HG03175 (cell line): ENCODE measurements at regions not wholly inside any gene's neighbourhood (a gene's known extent, or its start where the extent isn't known, plus 50 kb on each side); places are given as distances from the start of the nearest gene placed in this dataset.

Source experiments
- ATAC-seq: cut with Tn5 transposase; IDR thresholded peaks from one replicate; pipeline ENCODE4 v1.9.1; 2021; ENCODE audit warnings: mild to moderate bottlenecking, moderate library complexity; ENCODE audit not compliant: unreplicated experiment

- ATAC-seq, result no peak
Observed at GRCh38 chr13:63364159-63364558, 1948.5 kb upstream of the PCDH20 start.

- no peak for ATAC-seq
Observed at GRCh38 chr13:63351533-63351932, 1935.9 kb upstream of the PCDH20 start.

GRCh38 chr13:63351081-63351480, 1935.4 kb upstream of the PCDH20 start:
- ATAC-seq, result no peak

GRCh38 chr13:63345835-63346234, 1930.2 kb upstream of the PCDH20 start:
- ATAC-seq, result no peak

- no peak for ATAC-seq
Observed at GRCh38 chr13:63344711-63345110, 1929.1 kb upstream of the PCDH20 start.

GRCh38 chr13:63337921-63338320, 1922.3 kb upstream of the PCDH20 start:
- no peak for ATAC-seq

GRCh38 chr13:63337041-63337440, 1921.4 kb upstream of the PCDH20 start:
- ATAC-seq, result no peak

- no peak for ATAC-seq
Observed at GRCh38 chr13:63336549-63336948, 1920.9 kb upstream of the PCDH20 start.

- no peak for ATAC-seq
Observed at GRCh38 chr13:63327584-63327983, 1911.9 kb upstream of the PCDH20 start.

- no peak for ATAC-seq
Observed at GRCh38 chr13:63323441-63323840, 1907.8 kb upstream of the PCDH20 start.

- ATAC-seq, result no peak
Observed at GRCh38 chr13:63311587-63311986, 1895.9 kb upstream of the PCDH20 start.

GRCh38 chr13:63308549-63309165, 1893.0 kb upstream of the PCDH20 start:
- ATAC-seq, result no peak

GRCh38 chr13:63307228-63307627, 1891.6 kb upstream of the PCDH20 start:
- peak; percentile 46 for ATAC-seq

- ATAC-seq, result no peak
Observed at GRCh38 chr13:63305641-63306133, 1890.0 kb upstream of the PCDH20 start.

GRCh38 chr13:63304497-63304896, 1888.8 kb upstream of the PCDH20 start:
- no peak for ATAC-seq

GRCh38 chr13:63299866-63300394, 1884.3 kb upstream of the PCDH20 start:
- ATAC-seq, result no peak

GRCh38 chr13:63297163-63297562, 1881.5 kb upstream of the PCDH20 start:
- no peak for ATAC-seq

- ATAC-seq, result no peak
Observed at GRCh38 chr13:63291701-63292100, 1876.1 kb upstream of the PCDH20 start.

GRCh38 chr13:63288576-63288975, 1872.9 kb upstream of the PCDH20 start:
- ATAC-seq, result no peak

GRCh38 chr13:63287926-63288325, 1872.3 kb upstream of the PCDH20 start:
- ATAC-seq, result no peak

GRCh38 chr13:63285426-63285825, 1869.8 kb upstream of the PCDH20 start:
- ATAC-seq, result no peak

GRCh38 chr13:63279136-63279535, 1863.5 kb upstream of the PCDH20 start:
- no peak for ATAC-seq

GRCh38 chr13:63274772-63275171, 1859.1 kb upstream of the PCDH20 start:
- no peak for ATAC-seq
